SKM-1 treated with dmso at 0.1 percent for 144 hours (cell line): ENCODE measurements at regions not wholly inside any gene's neighbourhood (a gene's known extent, or its start where the extent isn't known, plus 50 kb on each side); places are given as distances from the start of the nearest gene placed in this dataset.

Experiments
- DNase-seq: peaks from one replicate; lab custom pipeline; 2025; ENCODE audit not compliant: unreplicated experiment; lab: John Stamatoyannopoulos, UW

DNA sequence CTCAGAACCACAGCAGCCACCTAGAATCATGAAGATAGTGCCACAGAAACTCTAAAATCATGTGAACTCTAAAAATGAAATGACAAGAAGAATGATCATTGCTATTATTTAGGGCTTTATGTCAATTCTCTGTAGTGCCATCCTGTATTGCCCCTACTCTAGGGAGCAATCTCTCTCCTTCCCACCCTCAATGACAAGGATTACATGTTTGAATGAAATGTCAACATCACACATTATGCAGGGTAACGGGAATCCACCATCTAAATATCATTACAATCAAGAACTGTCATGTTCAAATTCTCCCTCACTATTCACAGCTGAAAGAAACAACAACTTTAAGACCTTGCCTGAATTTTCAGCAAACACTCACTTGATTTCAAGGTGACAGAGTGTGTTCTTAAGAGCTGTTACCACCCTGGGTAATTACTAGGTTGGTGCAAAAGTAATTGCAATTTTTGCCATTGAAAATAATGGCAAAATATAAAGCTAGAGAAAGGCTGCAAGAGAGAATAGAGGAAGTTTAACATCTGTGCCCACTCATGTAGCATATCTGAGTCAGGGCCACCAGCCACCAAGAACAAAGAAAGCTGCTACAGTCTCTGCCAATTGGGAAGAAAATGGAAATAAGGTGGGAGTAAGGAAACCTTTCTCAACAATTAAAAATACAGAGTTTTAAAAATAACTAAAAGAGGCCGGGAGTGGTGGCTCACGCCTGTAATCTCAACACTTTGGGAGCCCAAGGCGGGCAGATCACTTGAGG is 112.8 kb upstream of the PSMD7 start:
- DNase-seq = no peak

DNA sequence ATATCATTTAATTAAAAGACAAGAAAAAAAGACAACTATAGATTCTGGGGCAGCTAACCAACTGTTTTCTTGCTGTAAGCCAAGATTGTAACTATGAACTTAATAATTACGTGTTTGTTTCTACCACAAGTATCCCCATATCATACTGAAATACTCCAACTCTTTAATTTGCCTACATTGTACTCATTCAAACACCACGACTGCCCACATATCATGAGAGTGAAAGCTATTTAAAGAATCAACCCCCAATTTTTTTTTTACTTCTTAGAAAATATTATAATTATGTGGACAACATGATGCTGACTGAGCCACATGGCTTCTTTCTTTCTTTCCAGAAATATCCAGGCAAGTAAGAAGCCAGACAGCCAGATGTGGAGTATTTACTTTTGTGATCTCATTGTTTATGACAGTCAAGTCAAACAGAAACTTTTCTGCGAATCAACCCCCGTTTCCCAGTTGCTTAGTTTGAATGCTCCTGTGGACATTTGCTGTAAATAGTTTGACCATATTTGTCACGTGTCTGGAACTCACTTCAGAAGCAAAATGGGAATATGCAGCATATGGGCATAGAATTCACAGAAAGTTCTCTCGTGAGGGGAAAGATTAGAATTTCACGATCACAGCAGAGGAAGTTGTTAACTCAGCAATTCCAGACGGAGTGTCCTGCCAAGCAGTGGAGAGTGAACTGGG is 126.8 kb upstream of the PSMD7 start:
- DNase-seq = no peak

DNA sequence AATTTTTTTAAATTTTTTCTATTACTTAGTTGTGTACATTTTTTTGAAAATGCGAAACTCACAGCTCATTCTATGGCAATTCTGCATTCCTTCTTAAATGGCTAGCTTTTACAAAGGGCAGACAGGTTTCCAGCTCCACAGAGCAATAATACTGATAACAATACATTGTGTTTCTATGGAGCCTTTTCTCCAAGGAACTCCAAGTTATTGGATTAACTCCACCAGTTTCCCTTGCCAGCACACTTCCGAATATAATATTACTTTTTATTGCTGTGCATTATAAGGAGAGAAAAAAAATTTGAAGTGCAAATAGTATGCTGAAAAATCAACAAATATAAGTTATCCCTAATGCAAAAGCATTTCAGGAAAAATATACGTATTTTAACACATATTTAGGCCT is 127.5 kb upstream of the PSMD7 start:
- no peak for DNase-seq

GRCh38 chr16:74168445-74168844 is 128.2 kb upstream of the PSMD7 start:
- no peak for DNase-seq

- no peak for DNase-seq
These were observed 130.2 kb upstream of the PSMD7 start for GRCh38 chr16:74166456-74166855.

GRCh38 chr16:74165566-74166080 is 131.0 kb upstream of the PSMD7 start:
- no peak for DNase-seq

DNA sequence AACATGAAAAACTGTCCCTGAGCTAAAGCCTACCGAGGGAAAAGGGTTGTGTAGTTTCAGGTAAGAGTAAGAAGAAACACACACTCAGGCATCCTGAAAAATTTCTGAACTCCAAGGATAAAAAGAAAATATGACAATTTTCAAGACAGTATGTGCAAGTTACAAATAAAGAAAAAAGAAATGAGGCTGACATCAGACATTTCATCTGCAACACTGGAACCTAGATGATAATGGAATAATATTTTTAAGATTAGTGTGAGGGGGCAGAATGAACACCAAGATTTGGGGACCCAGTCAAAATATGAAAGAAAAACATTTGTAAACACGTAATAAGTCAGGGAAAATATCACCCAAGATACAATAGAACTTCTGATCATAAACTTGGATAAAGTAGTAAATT is 135.9 kb upstream of the PSMD7 start:
- no peak for DNase-seq

GRCh38 chr16:74153773-74154172 is 142.8 kb upstream of the PSMD7 start:
- no peak for DNase-seq

- no peak for DNase-seq
These were observed 150.0 kb upstream of the PSMD7 start for GRCh38 chr16:74146643-74147042.

DNA sequence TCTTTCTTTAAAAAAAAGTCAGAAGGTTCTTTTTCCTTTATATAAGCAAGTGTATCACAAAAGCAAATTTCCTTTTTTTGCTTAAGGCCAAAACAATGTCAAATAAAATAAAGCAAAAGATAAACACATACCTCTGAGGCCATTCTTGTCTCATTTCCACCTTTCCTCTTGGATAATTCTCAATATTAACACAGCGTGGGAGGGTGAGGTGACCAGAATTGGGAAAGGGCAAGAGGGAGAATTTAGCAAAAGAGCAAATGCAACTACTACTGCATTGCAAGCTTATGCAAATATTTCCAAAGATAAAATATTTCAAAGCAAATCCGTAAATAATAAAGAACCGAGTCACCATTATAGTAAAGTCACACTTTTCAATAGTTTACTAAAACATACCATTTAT is 153.4 kb upstream of the PSMD7 start:
- DNase-seq = no peak

- no peak for DNase-seq
These were observed 155.6 kb upstream of the PSMD7 start for GRCh38 chr16:74141015-74141414.

GRCh38 chr16:74140557-74140956 is 156.1 kb upstream of the PSMD7 start:
- no peak for DNase-seq

- no peak for DNase-seq
These were observed 172.8 kb upstream of the PSMD7 start for GRCh38 chr16:74123826-74124225.

GRCh38 chr16:74123195-74123594 is 173.4 kb upstream of the PSMD7 start:
- DNase-seq = no peak

- no peak for DNase-seq
These were observed 178.8 kb upstream of the PSMD7 start for GRCh38 chr16:74117798-74118197.

- no peak for DNase-seq
These were observed 183.1 kb upstream of the PSMD7 start for GRCh38 chr16:74113545-74113944.

GRCh38 chr16:74111456-74111982 is 185.1 kb upstream of the PSMD7 start:
- no peak for DNase-seq

DNA sequence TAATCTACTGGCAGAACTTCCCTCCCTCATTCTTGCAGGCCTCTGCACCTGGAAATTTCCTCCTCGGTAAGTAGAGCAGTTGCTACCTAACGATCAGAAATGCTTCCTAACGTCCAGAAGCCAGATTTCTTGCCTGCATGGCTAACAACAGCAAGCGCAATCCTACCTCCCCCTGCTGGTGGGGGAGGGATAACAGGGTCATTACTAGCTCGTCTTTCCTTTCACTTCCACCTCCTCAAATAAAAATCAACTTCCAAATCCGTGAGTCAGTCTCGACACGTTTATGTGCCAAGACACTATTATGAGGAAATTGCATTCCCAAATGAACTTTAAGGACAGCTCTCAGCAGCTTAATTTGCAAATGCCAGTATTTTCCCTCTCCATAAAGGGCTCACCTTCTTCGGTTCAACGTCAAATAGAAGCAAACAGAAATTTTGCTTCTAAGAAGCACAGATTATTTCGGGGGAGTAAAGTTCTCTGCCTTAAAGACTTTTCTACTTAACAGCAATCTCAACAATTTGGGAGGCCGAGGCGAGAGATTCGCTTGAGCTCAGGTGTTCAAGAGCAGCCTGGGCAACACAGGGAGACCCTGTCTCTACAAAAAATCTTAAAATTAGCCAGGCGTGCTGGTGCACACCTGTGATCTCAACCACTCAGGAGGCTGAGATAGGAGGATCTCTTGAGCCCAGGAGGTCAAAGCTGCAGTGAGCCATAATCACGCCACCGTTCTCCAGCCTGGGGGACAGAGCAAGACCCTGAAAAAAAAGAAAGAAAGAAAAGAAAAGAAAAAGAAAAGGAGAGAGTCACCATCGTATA is 188.6 kb upstream of the PSMD7 start:
- peak; percentile 50 for DNase-seq

DNA sequence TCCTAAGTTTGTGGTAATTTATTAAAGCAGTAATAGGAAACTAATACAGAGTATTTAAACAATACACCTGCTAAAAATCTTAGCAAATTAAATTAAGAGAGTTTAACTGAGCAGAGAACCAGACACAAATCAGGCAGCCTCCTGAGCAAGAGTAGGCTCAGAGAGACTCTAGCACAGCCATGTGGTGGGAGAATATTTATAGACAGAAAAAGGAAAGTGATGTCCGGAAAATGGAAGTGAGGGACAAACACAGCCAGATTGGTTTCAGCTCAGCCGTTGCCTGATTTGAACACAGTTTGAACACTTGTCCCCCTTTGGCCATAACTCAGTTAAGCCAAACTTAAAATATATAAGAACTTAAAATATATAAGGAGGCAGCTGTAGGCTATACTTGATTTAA is 192.6 kb upstream of the PSMD7 start:
- DNase-seq = no peak

DNA sequence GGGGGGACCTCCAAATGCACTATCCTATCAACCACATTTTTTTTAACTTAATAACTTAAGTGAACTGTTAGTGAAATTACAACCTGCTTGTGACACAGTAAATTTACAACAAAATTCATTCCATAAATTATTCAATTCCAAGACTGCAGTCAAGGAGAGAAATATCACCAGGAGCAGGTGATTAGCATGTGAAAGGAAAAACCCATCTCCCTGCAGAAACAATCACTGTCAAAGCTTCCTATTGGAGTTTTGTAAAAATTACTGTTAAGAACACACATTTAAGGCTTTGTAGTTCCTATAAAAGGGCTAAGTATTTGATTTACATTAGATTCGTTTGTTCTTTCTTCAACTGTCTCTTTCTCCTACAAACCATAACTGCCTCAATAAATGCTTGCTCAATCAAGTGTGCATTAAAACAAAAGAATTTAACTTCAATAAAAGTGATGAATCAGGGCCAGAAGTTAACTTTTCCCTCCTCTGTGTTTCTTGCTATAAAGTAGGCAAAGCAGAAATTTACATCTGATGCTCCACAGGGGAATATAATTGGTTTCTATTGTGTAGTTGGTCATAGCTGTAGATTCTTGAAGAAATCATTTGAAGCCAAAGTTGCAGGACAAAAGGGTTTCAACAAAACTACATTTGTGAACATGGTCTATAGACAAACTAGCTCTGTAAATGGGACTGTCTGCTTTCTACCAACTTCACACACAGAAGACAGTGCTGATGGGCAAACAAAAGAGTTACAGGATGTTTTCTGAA is 195.1 kb upstream of the PSMD7 start:
- DNase-seq = no peak
